ENCODE measurements at regions not wholly inside any gene's neighbourhood (a gene's known extent, or its start where the extent isn't known, plus 50 kb on each side); places are given as distances from the start of the nearest gene placed in this dataset.
"Not testable (repeated sequence)": the region's sequence is repeated elsewhere in the genome, so short reads cannot be mapped to it uniquely, and the experiment has no call there.

DNA sequence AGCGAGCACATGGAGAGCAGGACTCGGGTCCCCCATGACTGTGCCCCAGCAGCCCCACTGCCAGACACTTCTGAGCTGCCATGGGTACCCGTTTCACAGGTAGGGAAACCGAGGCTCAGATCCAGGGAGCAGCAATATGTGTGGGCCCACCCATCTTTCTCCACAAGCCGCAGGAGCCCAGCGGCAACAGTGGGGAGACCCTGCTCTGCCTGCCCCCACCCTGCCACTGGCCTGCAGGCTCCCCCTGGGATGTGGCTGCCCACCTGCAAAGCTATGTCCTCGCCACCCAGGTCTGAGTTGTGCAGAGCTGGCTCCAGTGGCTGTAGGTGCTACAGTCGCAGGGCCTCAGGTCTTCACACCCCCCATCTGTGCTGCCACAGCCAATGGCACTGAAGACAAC lies 50.6 kb upstream of the C1QTNF9B start:
- DNase-seq: no peak

DNA sequence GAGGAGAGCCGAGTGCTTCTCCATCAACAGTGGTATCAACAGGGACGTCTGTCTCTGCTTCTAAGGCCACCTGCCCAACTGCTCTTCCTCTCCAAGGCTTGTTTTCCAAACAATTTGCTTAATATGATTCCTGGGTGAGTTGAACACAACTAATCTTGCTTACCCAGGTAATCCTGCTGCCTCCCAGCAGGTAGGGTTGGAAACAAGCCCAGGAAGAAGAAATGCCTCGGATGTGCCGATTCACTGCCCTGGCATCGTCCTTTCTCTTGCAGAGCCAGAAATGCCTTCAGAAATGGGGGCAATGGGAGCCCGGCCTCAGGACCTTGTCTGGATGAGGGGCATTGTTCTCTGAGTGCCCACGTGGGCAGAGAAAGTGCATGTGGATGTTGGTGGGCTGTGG lies 51.9 kb upstream of the C1QTNF9B start:
- DNase-seq: no peak

DNA sequence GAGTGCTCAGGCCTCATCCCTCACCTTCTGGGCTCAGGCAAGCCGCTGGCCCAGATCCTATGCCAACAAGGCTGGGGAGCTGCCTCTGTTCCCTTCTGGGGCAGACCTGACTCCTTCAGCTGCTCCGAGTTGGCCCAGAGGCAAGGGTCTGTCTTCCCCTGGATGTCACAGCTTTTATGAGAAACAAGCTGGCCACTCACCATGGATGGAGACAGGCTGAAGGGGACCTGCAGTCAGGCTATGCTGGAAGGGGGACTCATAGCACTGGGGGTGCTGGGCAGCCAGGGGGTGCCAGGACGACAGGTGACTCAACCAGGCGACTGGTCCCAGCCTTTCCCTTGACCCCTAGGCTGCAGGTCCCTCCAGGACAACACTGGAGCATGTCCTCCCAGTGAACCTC lies 52.4 kb upstream of the C1QTNF9B start:
- no peak for DNase-seq

DNA sequence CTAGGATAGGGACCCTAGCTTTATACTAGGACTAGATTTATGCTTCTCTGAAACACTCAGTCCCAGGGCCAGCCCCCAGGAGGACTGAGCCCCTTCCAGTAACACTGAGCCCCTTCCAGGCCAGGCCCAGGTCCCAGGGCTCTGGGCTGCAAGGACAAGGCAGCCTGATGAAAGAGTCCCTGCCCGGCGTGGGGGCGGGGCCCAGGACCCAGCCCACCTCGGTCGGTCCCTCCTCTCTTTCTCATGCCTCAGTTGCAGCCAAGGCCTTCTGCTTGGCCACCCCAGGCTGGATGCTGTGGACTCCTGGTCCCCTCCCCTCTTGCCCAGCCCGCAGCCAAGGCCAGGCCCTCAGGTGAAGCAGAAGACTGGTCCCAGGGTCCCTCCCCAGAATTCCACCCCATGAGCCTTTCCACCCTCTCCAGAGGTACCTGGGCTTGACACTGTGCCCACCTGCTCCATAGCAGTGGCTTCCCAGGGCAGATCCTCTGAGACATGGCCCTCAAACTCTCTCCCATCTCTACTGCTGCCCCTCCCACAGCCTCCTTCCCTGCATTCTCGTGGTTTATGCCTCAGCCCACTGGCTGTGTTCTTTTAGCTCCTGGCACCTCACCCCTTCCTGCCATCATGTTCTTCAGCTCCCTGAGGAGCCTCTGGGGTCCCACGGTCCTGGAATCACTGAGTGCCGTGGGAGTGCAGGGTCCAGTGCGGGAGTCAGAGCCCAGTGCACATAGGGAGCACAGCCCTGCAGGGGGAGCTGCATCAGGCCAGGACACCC lies 53.6 kb upstream of the C1QTNF9B start:
- DNase-seq: no peak

DNA sequence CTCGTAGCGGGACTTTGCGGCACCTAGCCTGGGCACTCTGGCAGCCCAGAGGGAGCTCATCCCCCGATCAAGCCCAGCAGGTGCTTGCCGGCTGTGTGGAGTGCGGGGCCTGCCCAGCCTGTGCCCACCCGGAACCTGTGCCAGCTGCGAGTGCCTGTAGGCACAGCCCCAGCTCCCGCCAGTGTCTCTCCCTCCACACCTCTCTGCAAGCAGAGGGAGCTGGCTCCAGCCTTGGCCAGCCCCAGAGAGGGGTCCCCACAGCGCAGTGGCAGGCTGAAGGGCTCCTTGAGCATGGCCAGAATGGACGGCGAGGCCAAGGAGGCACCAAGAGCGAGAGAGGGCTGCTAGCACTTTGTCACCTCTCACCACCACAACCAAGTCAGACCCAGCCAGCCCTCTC lies 55.5 kb upstream of the C1QTNF9B start:
- no peak for DNase-seq

DNA sequence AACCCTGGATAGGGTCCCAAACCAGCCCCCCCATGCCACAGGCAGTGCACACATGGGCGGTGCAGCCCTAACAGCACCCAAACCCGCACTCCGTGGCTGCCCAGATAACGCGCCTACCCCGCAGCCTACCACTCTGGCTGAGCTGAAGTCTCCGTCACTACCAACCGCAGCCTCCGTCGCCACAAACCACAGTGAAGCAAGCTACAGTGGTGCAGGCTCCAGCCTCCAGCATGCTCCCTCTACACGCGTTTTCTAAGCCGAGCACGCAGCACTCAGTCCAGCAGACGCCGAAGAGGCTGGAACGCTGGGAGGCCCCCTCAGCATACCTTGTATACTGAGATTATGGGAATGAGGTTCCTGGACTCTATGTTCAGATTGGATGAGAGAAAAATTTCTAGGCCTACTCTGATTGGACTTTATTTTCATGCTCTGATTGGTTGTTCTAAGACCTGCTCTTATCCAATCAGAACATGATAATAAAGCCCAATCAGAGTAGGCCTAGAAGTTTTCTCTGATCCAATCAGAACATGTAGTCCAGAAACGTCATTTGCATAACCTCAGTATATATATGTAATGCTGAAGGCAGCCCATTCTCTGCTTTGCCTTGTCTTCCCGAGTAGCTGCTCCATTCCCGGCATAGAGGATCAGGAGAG lies 56.7 kb upstream of the C1QTNF9B start:
- no peak for DNase-seq

DNA sequence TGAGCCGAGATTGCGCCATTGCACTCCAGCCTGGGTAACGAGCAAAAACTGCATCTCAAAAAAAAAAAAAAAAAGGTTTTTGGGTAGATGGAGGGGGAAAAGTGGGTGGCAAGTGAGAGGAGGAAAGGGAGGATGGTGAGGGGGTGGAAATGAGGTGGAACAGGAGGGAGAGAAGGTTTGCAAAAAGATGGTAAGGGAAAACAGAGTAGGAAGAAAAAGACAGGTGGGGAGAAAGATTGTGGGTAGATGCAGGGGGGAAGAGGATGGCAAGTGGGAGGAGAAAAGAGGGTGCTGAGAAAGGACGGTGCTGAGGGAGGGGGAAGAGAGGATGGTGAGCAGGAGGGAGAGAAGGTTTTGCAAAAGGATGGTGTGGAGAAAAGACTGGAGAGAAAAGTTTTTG lies 57.8 kb upstream of the C1QTNF9B start:
- DNase-seq: no peak

DNA sequence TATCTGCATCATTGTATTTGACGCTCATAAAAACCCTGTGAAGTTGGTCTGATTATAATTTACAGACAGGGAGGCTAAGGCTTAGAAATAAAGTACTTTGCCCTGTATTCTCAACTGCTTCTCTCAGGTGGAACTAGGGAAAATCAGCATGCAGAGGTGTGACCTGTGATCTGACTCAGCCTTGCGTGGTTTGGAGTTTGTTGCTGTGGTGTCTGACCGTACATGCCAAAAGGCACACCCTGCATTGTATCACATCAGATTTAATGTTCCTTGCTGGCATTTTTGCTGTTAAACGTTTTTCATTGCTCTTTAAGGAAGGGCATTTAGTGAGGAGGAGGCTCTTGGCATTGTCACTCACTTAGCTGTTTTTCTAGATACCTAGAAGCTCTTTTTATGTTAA lies 58.8 kb upstream of the C1QTNF9B start:
- DNase-seq: no peak

DNA sequence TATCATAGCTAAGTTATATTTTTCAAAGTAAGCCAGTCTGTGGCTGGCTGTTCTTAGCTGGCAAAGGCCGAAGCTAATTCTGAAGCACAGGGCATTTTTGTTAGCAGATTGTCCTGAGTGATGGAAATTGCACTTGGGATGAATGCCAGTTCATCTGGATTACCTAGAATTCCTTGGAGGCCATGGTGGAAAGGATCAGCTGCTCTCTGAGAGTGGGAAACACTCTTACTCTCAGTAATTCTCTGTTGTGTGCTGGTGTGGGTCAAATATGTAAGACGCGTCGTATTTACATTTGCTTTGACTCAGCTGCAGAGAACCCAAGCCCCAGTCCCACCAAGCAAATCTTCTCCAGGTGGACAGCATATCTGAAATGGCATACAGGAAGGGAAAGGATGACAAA lies 60.7 kb upstream of the C1QTNF9B start:
- DNase-seq: no peak

DNA sequence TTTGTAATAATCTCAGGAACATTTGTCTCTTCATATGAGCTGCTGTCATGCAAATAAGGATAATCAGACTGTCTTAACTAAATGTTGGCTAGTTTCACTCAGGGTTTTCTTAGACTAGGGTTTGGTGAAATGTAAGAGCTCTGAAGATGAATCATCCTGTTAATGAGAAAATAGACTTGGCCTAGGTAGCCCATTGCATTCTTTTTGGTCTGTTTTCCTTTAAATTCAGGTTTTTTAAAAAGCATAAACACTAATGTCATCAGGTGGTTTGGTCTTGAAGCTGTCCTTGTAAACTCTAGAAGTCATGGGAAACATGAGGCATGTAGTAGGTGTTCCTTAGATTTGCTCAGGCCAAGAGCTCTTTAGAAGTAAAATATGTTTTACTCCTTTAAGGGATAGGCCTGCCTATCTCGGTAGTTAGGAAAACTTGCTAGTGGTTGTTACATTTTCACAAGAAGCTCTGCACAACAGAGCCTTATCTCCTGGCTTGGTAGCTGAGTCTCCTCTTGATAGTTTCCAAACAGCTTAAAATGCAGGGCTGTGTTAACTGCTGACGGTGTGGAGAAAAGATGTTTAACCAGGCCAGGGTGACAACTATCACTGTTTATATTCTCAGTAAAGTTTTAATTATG lies 62.0 kb upstream of the C1QTNF9B start:
- no peak for DNase-seq

DNA sequence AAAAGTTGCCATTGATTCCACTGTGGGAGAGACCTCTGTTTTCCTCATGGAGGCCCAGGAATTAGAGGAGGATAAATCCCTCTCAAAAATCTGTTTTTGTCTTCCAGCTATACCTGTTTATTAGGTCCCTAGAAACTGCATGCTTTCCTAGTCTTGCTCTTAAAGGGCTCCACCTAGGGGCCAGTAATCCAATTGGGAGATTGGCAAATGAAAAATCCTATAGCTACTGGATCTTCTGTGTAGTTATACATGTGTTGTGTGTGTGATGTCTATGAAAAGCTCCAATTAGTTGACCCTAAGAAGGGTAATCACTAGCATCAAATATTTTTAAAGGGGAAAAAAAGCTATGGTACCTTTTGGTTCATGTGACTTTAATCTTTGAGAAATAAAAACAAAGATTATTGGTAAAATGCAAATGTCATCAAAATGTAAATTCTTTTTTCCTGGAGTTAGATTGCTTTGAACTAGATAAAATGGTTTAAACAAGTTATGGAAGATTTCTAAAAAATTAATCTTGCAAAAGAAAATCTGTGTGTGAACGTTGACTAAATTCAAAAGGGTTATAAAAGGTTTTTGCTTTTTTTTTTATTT lies 63.4 kb upstream of the C1QTNF9B start:
- no peak for DNase-seq

DNA sequence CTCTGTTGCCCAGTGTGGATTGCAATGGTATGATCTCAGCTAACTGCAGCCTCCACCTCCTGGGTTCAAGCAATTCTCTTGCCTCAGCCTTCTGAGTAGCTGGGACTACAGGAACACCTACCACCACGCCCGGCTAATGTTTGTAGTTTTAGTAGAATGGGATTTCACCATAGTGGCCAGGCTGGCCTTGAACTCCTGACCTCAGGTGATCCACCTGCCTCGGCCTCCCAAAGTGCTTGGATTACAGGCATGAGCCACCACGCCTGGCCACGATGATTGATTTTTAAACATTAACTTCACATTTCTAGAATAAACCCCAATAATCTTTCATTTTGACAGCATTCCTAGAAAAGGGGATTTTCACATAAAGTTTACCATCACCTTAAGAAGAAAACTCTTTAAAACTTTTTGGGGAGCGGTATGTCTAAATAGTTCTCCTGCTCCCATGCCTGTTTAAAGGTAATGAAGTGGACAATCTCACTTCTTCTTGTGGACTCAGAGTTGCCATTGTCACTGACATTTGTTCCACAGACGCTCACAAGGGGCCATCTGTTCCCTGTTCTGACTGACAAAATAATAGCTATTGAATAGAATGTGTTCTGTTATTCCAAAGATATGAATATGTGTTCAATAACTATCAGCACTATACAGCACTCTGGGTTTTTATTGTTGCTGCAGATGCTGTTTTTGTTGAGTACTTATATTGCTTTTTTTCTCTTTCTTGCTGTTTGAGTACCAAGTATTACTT lies 66.1 kb upstream of the C1QTNF9B start:
- DNase-seq: no peak

DNA sequence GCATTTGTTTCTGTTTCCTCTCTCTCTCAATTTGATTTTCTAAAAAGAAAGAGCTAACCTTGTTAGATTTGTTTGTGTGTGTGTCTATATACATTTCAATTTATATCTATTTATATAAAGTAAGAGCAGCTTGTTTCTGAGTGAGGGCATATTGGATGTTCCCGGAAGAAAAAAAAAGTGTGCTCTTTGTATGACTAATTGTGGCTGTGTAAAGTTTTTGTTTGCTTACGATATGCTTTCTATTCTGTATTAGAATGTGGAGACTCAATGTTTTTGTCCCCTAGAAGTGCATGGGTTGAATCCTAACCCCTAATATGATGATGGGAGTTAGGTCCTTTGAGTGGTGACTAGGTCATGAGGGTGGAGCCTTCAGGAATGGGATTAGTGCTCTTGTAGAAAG lies 66.6 kb upstream of the C1QTNF9B start:
- DNase-seq: no peak

DNA sequence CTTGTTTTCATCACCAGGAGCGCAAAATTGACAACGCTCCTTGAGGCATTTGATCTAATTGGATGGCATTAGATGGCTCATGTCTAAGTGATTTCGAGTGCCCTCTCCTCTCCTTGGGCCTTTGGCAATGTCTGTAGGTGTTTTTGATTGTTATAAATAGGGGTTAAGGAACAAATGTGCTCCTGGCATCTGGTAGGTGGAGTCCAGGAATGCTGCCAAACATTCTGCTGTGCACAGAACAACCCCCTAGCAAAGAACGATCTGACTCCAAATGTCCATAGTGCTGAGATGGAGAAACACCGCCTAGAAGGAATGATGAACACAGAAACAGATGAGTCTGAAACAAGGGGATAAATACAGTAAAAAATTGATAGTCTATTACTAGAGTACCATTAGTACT lies 68.0 kb upstream of the C1QTNF9B start:
- DNase-seq: no peak

DNA sequence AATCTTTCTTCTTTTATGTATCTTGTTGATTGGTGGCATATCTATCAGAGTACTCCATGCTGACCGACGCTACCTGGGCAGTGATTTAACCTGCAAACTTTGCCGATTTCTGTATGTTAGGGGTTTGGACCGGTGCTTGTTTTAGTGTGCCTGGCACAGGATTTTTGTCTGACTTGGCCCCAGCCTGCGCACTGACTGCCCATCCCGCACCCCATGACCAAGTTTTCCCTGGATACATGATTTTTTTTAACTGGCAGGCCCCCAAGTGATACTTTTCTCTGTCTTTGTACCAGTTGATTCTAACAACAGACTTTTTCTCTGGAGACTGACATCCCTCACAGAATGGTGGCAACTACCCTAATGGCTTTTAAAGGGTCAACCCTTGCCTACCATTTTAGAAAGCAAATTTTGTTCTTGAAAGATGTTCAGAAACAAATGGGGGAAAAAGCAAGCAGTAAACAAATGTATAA lies 69.0 kb upstream of the C1QTNF9B start:
- no peak for DNase-seq

DNA sequence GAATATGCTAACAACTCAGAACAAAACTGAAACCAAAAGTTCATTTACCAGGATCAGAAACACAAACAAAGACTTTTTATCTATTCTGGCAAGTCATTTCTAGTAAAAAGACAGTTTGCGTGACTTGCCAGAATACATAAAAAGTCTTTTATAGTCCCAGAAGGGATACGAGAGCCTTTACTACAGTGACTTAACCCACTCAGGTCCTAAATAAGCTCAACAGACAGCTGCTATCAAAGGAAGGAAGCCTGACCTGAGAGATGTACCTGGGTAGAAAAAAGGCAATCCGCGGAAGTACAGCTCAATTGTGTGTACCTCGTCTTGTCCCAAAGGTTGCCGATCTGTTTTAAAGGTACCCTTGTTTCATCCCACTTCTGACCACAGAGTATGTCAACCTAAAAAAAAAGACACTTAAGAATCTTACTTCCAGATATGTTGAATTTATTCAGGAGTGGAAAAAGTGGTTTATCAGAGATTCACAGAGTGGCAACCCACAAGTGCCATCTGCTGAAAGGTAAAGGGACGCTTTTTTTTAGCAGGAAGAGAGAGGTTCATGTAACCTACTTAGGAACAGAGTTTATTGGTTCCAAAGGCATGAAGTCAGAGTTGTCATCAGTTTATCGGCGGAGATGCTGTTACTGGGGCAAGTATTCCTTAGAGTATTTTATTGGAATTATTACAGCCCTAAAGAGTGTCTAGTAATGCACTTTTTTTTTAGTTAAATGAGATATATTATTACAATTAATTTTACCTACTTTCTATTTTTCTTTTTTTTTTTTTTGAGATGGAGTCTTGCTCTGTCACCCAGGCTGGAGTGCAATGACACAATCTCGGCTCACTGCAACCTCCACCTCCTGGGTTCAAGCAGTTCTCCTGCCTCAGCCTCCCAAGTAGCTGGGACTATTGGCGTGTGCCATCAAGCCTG lies 69.7 kb upstream of the C1QTNF9B start:
- DNase-seq: no peak

DNA sequence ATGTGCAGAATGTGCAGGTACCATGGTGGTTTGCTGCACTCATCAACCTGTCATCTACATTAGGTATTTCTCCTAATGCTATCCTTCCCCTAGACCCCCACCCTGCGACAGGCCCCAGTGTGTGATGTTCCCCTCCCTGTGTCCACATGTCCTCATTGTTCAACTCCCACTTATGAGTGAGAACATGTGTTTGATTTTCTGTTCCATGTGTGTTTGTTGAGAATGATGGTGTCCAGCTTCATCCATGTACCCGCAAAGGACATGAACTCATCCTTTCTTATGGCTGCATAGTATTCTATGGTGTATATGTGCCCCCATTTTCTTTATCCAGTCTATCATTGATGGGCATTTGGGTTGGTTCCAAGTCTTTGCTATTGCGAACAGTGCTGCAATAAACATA lies 70.5 kb upstream of the C1QTNF9B start:
- not testable (repeated sequence) for DNase-seq

DNA sequence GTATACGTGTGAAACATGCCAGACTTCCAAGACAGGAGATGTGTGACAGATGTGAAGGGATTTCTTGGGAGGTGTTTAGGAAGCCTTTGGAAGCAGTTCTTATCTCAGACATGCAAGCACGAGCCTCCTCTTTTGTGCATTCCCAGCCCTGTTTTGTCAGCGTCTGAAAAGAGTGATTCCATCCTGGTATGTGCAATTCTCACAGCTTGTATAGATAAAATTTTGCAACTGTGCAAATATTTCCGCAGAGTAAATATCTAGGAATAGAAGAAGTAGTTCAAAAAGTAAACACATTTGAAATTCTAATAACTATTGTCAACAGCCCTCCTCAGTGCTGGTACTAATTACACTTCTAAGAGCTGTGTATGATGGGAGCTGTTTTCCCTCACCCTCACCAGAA lies 72.3 kb upstream of the C1QTNF9B start:
- DNase-seq: no peak

DNA sequence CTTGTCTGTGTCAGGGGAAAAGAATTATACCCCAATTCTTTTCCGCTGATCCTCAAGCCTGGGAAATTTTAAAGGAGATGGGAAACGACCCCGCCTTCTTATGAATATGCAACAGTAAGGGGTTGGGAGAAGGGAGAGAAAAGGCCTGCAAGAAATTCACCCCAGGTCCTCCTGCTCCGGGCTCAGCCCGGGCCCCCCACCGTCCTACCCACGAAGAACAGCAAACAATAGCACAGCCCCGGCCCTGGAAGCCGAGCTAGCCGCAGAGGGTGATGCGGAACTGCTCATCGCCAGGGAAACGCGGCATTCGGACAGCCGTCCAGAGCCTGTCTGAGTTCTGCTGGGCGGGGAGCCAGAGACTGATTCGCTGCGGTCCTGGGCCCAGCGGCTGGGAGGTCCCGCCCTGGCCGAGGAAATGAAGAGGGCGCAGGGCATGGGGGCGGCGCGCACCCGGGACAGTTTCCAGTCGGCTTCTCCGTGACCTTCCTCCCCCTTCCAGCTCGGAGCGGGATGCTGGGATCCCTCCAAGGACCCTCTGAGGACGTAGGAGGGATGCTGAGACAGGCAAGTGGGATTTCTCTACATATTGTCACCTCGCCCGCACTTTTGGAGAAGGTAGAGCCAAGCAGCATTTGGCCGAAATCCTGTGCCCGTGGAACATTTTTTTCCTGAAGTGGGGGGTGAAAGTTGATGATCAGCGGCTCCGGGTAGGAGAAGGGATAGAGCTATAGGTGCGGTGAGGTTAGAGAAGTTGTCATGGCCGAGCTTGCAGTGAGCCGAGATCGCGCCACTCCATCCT lies 82.3 kb upstream of the C1QTNF9B start:
- no peak for DNase-seq

DNA sequence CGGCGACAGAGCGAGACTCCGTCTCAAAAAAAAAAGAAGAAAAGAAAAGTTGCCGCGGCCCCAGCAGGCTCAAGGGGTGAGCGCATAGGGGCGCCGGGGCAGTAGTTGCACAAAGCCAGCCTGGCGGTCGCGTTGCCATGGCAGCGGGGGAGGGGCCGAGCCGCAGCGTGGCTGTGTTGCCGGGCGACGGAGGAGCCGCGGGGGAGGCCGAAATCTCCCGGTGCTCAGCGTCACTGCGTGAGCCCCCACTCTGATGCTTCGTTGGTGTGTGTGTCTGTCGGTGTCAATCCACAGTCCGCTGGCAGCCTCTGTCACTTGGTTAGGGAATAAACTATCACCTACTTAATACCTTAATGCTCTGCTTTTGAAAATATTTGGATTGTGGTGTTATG lies 82.9 kb upstream of the C1QTNF9B start:
- peak; percentile 54 to 64 (median 56) for DNase-seq

DNA sequence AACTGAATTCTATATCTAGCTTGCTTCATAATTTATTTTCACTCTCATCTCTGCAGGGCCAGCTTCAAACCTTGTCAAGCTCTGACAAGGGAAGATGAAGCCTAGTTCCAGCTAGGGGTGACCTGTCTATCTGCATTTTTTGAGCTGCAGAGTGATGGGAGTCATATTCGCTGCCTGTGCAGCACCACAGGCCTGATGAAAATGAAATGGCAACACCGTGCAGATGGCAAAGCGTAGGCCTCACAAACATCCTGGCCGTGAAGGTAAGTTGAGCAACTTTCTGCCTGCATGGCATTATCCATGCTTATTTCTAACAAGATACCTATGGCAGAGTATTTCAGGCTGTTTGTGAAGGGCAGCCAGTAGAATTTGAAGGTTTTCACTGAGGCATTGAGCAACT lies 86.4 kb upstream of the C1QTNF9B start:
- no peak for DNase-seq
